GM18517 (cell line): ENCODE measurements at regions not wholly inside any gene's neighbourhood (a gene's known extent, or its start where the extent isn't known, plus 50 kb on each side); places are given as distances from the start of the nearest gene placed in this dataset.
"Not testable (repeated sequence)": the region's sequence is repeated elsewhere in the genome, so short reads cannot be mapped to it uniquely, and the experiment has no call there.

ENCODE experiments used
- ATAC-seq: cut with Tn5 transposase; IDR thresholded peaks from one replicate; pipeline ENCODE4 v1.9.1; 2021; ENCODE audit warnings: mild to moderate bottlenecking, moderate library complexity; ENCODE audit not compliant: unreplicated experiment

- ATAC-seq: no peak
Measured at GRCh38 chr12:105523164-105524057, 192.9 kb downstream of the C12orf75 start.

GRCh38 chr12:105524961-105525360 is 194.5 kb downstream of the C12orf75 start:
- ATAC-seq: no peak

GRCh38 chr12:105534068-105534467 is 203.6 kb downstream of the C12orf75 start:
- ATAC-seq: no peak

GRCh38 chr12:105535033-105535432 is 204.5 kb downstream of the C12orf75 start:
- not testable (repeated sequence) for ATAC-seq

DNA sequence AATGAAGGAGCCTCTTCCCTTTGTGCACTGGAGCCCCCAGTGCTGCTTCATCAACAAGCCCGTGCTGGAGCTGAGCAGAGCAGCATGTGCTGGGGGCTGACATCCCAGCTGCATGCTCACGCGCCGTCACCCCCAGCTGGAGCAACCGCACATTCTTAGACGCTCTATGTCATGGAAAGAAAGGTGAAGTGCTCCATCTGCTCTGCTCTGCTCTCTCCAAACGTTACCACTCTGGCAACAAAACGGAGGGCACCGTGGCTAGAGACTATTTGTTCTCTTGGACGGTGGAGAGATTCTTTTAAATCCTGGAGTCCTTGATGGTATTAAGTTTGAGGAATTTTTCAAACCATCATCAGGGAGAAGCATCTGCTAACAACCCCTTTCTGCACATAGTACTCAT is 208.4 kb downstream of the C12orf75 start:
- ATAC-seq: no peak

DNA sequence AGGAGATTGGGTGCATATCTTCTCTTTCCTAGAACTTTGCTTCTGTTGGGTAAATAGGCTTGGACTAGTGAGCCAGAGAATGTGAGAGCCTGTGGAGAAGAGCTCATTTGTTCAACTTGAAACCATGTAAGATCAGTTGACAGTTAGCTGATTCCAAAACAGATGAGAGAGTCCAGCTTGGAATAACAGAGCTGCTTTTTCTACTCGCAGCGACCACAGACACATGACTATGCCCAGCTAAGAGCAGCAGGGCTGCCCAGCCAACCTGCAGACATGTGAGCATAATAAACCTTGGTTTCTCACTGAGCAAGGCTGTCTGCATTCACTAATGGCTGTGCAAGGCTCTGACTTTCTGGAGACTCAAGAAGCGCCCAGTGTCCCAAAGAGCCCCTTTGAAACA is 209.2 kb downstream of the C12orf75 start:
- ATAC-seq: no peak

- no peak for ATAC-seq
Measured at GRCh38 chr12:105547786-105548185, 217.3 kb downstream of the C12orf75 start.

DNA sequence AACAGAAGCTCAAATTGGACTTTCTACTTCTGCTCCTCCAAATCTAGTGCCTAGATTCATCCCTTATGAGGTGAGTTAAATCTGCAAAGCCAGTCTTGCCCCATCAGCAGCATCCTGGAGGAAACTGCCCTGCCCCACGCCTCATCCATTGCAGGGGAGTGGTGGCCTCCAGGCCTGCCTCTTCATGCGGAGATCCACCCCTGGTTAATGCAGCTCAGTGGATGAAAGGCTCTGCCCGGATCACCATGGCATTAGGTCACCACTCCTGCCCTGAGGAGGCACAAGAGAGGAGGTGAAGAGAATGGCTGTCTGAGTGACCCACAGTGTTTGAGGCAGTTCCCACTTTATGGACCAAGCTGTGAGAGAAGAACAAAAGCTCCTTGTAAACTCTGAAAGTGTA is 218.1 kb downstream of the C12orf75 start:
- ATAC-seq: no peak

DNA sequence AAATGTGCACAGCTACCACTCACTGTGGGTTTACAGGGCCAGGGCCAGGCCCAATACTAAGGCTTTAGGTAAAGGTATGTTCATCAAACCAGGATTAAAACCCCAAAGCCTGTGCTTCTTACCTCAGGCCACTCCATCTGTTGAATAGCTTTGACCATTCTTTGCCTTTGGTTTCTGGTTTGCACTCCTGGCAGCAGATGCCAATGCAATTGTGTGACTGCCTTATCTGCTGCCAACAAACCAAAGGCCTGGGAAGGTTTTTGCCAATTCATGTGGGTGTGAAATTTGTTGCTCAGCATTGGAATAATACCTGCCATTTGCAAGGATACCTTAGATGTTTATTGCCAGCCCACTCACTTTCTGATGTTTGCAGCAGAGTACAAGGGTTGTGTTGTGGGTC is 221.6 kb downstream of the C12orf75 start:
- no peak for ATAC-seq

- no peak for ATAC-seq
Measured at GRCh38 chr12:105554223-105554678, 223.8 kb downstream of the C12orf75 start.

GRCh38 chr12:105554856-105555255 is 224.4 kb downstream of the C12orf75 start:
- no peak for ATAC-seq

DNA sequence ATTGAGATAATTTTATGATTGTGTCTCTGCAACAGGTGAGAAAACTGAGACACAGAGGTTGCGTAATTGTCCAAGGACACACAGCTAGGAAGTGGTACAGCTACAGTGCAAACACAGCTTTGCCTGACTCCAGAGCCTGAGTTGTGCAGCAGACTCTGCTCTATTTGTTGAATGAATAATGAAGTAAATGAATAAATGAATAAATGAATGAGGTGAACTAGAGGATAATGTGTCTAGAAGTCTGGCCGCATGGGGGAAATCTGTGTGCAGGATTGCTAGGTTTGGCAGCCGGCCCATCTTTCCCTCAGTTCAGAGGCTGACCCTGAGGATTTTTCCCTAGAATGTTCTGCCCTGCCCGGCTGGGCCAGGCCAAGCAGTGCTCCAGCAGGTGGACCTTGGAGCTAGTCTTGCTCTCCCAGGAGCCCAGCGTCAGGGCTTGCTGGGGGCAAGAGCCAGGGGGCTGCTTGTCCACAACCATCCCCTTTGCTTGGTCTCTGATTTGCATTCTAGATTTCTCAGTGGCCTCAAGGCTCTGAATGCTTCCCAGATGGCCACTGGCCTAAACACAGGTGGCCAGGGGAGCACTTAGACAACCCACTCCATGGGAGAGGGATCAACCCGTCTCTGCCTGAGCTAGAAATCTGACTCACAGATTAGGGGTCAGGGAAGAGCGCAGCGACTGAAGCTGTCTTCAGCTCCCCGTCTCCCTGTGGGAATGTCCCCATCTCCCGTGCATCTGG is 225.2 kb downstream of the C12orf75 start:
- no peak for ATAC-seq

- no peak for ATAC-seq
Measured at GRCh38 chr12:105559310-105559709, 228.8 kb downstream of the C12orf75 start.

DNA sequence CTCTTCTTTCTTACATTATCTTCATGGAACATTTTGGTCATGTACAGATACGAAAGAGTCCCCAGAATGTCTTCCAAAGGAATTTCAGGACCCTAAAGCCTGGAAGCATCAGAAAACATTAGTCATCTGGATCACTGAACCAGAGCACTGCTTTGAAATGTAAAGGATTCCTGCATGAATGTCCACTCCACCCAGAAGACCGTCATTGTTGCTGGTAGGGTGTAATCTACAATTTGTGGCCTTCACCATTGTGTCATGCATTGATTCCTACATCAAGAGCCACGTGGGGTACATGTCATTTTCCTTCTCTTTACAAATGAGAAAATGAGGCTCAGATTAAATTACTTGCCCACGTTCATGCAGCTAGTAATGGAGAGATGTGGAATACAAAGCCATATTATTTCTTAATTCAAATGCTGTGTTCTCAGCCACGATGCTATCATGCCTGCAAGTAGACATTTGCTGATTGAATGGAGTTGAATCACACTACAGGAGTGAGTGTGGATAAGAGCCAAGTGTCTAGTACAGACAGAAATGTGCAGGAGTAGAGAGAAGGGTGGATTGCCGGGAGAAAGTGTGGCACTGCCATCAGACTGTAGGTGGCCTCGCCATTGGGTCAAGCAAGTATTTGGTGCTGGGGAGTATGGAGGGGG is 231.2 kb downstream of the C12orf75 start:
- no peak for ATAC-seq

DNA sequence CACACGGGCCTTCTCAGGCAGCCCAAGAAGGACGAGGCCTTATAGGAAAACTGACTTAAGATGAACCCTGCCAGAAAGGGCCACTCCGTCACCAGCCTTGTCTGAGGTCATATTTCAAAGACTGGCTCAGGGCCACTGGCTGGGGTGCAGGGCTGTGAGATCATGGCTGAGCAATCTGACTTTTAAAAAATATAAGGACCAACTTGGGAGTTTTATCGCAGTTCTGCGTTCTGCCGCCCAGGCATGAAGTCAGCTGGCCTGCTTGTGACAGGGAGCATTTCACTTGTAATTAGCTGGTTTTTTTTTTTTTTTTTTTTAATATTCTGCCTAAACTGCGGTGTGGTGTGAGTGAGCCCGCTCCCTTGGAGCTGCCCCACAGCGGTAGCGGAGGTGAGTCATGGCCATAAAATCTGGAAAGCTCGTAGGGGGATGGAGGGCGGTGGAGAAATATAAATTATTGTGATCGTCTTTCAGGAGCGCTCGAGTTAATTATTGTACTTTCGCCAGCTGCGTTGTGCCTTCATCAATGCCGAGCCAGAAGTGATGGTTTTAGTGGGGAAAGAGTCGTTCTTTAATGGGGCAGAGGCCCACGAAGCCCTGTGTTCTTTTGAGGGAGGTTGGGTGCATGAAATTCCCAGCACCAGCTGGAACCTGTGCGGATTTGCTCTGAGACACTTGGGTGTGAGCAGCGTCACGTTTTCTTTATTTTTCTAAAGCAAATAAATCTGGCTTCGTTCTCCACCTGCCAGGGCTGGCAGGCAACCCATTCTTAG is 231.9 kb downstream of the C12orf75 start:
- no peak for ATAC-seq

DNA sequence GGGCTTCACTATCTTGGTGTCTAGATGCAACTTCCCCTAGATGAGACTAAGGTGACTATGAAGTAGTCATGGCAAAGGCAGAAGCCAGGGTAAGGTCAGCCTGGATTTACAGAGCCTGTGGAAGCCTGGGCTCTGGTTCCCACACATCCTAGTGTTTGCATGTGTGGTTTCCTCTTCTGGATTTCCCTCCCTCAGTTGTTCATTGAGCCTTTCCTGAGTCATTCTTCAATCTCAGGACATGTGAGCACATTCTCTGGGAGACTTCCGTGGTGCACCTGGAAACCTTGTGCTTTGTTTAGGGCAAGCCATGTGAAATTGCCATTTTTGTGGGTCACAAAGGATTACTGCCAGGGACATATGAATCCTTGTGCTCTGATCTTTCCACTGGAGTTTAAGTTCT is 236.6 kb downstream of the C12orf75 start:
- ATAC-seq: no peak

DNA sequence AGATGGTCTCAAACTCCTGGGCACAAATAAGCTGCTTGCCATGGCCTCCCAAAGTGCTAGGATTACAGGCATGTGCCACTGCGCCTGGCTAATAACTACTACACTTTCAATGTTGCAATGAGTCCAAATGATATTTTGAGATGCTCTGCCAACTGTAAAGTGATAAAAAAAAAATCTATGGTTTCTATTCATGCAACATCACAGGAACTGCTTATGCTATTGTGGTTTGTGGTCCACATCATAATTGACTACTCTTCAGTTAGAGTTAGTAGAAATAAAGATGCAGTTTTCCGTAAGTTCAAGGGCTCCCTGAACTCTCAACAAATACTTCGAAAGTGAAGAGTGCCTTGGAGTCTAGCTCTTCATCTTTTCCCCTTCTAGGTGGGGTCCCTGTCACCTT is 239.4 kb downstream of the C12orf75 start:
- ATAC-seq: no peak

GRCh38 chr12:105570944-105571343 is 240.5 kb downstream of the C12orf75 start:
- ATAC-seq: no peak

DNA sequence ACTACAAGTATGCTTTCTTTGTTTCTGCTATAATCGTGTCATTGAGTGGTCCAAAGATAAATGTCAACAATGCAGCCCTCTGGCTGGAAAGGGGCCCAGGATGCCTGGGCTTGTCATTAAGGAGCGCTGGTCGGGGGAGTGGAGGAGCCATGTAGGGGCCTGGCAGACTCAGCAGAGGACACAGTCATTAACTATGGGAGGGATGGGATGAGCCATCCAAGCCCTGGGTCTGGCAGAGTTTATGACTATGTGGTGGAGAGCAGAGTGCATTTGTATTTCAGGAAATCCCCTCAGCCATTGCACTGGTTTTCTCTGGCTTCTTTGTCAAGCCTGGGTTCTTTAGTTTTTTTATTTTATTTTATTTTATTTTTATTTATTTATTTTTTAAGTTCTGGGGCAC is 243.1 kb downstream of the C12orf75 start:
- no peak for ATAC-seq

GRCh38 chr12:105574056-105574715 is 243.7 kb downstream of the C12orf75 start:
- ATAC-seq: no peak
